ENCODE measurements at regions not wholly inside any gene's neighbourhood (a gene's known extent, or its start where the extent isn't known, plus 50 kb on each side); places are given as distances from the start of the nearest gene placed in this dataset.
A peak's percentile ranks its signal among the peaks of the same experiment; 100 is the strongest.

- Mint-ChIP-seq H3K27me3 (ENCODE audit: unreplicated experiment) (no peaks in the 10 kb centered on the region), H3K27ac (ENCODE audit: unreplicated experiment) (no peak overlapping the region), H3K4me3 (ENCODE audit: unreplicated experiment) (no peak overlapping the region), H3K4me1 (ENCODE audit: unreplicated experiment) (peaks cover 14% of the 10 kb centered on the region), H3K9me3 (ENCODE audit: unreplicated experiment) (peaks cover 40% of the 10 kb centered on the region), H3K36me3 (ENCODE audit: unreplicated experiment) (peaks cover 5% of the 10 kb centered on the region)
- TF ChIP-seq, protein P1, sequence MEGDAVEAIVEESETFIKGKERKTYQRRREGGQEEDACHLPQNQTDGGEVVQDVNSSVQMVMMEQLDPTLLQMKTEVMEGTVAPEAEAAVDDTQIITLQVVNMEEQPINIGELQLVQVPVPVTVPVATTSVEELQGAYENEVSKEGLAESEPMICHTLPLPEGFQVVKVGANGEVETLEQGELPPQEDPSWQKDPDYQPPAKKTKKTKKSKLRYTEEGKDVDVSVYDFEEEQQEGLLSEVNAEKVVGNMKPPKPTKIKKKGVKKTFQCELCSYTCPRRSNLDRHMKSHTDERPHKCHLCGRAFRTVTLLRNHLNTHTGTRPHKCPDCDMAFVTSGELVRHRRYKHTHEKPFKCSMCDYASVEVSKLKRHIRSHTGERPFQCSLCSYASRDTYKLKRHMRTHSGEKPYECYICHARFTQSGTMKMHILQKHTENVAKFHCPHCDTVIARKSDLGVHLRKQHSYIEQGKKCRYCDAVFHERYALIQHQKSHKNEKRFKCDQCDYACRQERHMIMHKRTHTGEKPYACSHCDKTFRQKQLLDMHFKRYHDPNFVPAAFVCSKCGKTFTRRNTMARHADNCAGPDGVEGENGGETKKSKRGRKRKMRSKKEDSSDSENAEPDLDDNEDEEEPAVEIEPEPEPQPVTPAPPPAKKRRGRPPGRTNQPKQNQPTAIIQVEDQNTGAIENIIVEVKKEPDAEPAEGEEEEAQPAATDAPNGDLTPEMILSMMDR (IDR thresholded peaks at IDR 0.05) = no peak
- no peak for DNase-seq (ENCODE audit: extremely low spot score, unreplicated experiment)
These were observed 2067.7 kb downstream of the ARAP2 start for GRCh38 chr4:34176609-34177008.

DNA sequence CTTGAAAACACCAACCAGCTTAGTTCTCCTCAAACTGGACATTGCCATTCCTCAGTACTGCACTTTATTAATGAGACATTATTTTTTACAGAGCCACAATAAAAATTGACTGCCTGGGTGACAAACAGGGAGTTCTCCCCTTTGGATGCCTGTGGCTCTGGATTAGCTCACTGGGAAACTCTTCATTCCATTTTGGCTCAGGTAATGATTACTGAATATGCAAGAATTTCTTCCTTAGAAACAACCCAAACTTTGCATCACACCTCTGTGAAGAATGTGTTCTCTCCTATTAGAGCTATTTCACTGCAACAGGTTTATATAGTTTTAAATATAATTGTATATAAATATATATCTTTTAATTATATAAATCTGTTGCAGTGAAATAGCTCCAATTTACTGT, 2065.8 kb downstream of the ARAP2 start:
- H3K27me3 Mint-ChIP-seq (ENCODE audit: unreplicated experiment) = no peaks in the 10 kb centered on the region
- peaks cover 14% of the 10 kb centered on the region for H3K4me1 Mint-ChIP-seq (ENCODE audit: unreplicated experiment)
- TF ChIP-seq, protein P1 (IDR thresholded peaks at IDR 0.05) = no peak
- no peak for DNase-seq (ENCODE audit: extremely low spot score, unreplicated experiment)
- peaks cover 36% of the 10 kb centered on the region for H3K9me3 Mint-ChIP-seq (ENCODE audit: unreplicated experiment)
- peaks cover 3% of the 10 kb centered on the region for H3K36me3 Mint-ChIP-seq (ENCODE audit: unreplicated experiment)
- H3K4me3 Mint-ChIP-seq (ENCODE audit: unreplicated experiment) = no peak overlapping the region
- H3K27ac Mint-ChIP-seq (ENCODE audit: unreplicated experiment) = no peak overlapping the region

DNA sequence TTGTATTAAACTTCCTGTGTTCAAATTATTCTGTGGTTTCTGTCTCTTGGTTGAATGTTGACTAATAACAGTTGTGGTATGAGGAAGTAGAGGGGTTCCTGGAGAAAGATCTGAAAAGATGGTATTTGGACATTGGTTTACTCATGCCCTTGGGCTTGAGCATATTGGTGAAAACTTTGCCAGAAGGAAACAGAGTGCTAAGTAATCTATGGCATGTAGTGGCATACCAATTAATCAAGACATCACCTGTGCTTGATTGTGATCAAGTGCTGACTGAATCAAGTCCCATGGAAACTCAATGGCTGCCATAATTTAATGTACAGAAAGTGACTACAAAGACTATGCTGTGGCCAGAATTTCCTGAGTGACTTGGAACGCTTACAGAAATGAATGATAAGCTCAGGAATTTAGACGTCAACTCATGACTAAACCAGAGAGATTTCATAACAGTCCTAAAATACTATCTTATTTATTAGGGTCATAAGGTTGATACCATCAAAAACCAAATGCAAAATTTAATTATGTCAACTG, 2062.9 kb downstream of the ARAP2 start:
- peaks cover 14% of the 10 kb centered on the region for H3K4me1 Mint-ChIP-seq (ENCODE audit: unreplicated experiment)

DNA sequence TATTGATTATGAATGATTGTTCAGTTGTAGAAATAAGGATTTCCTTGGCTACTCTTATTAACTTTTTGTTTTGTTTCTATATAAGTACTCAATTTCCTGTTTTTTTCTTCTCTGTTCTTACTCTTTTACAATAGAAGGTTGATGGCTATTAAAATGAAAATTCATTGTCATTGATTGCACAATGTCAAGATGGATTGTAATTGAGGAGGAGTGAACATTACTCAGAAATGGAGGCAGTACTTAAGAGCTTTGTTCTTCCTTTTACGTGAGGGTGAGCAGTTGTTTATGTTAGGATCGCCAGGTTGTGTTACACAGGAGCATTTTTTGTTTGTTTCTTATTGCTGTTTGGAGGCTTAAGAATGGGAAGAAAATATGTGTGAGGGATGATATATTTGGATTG, 2062.4 kb downstream of the ARAP2 start:
- Mint-ChIP-seq H3K9me3 (ENCODE audit: unreplicated experiment) (peaks cover 17% of the 10 kb centered on the region), H3K27ac (ENCODE audit: unreplicated experiment) (no peak overlapping the region), H3K4me1 (ENCODE audit: unreplicated experiment) (peaks cover 14% of the 10 kb centered on the region), H3K27me3 (ENCODE audit: unreplicated experiment) (no peaks in the 10 kb centered on the region), H3K36me3 (ENCODE audit: unreplicated experiment) (peaks cover 2% of the 10 kb centered on the region), H3K4me3 (ENCODE audit: unreplicated experiment) (no peak overlapping the region)
- TF ChIP-seq, protein P1 (IDR thresholded peaks at IDR 0.05) = no peak
- DNase-seq (ENCODE audit: extremely low spot score, unreplicated experiment) = no peak

More for the DNA sequence above, 2062.9 kb downstream of the ARAP2 start:
- DNase-seq (ENCODE audit: extremely low spot score, unreplicated experiment) = no peak
- H3K4me3 Mint-ChIP-seq (ENCODE audit: unreplicated experiment) = no peak overlapping the region
- H3K27ac Mint-ChIP-seq (ENCODE audit: unreplicated experiment) = peak overlapping the region; percentile 61
- peaks cover 2% of the 10 kb centered on the region for H3K36me3 Mint-ChIP-seq (ENCODE audit: unreplicated experiment)
- H3K27me3 Mint-ChIP-seq (ENCODE audit: unreplicated experiment) = no peaks in the 10 kb centered on the region
- TF ChIP-seq, protein P1 (IDR thresholded peaks at IDR 0.05) = no peak
- peaks cover 17% of the 10 kb centered on the region for H3K9me3 Mint-ChIP-seq (ENCODE audit: unreplicated experiment)

DNA sequence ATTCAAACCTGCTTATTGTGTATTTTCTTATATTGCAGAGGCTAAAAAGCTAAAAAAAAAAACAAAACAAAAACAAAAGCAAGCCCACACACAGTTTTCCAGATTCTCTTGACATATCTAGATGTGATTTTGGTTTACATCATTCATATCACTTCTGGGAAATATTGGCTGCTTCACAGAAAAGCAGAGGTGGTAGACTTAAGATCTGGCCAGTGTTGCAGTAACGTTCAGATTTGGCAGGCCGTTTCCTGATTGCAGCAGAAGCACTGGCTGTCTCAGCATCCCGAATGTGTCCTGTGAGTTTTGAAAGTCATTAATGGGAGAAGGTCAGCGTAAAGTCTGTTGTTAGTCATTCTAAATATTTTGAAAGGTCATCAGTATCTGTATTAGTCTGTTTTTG, 2062.0 kb downstream of the ARAP2 start:
- Mint-ChIP-seq H3K4me3 (ENCODE audit: unreplicated experiment) (no peak overlapping the region), H3K36me3 (ENCODE audit: unreplicated experiment) (peaks cover 1% of the 10 kb centered on the region), H3K9me3 (ENCODE audit: unreplicated experiment) (peaks cover 17% of the 10 kb centered on the region), H3K4me1 (ENCODE audit: unreplicated experiment) (peaks cover 16% of the 10 kb centered on the region), H3K27ac (ENCODE audit: unreplicated experiment) (no peak overlapping the region), H3K27me3 (ENCODE audit: unreplicated experiment) (no peaks in the 10 kb centered on the region)
- DNase-seq (ENCODE audit: extremely low spot score, unreplicated experiment) = no peak
- TF ChIP-seq, protein P1 (IDR thresholded peaks at IDR 0.05) = no peak
